Mesothelial cell of epicardium (in vitro differentiated cells): ENCODE measurements at regions not wholly inside any gene's neighbourhood (a gene's known extent, or its start where the extent isn't known, plus 50 kb on each side); places are given as distances from the start of the nearest gene placed in this dataset.

Experiments used
- DNase-seq, 2 experiments: peaks; one replicate each; pipeline ENCODE4 v3.0.0; 2021; ENCODE audit warnings: low spot score in 2 of 2; ENCODE audit not compliant: unreplicated experiment in 2 of 2
- H3K27ac Mint-ChIP-seq: 2 replicates; pipeline ENCODE4 v1.8.0; 2021; ENCODE audit warnings: mixed read lengths
- H3K27me3 Mint-ChIP-seq: 2 replicates; pipeline ENCODE4 v1.8.0; 2021; ENCODE audit warnings: low read depth, mixed read lengths
- H3K36me3 Mint-ChIP-seq: 2 replicates; pipeline ENCODE4 v1.8.0; 2021; ENCODE audit warnings: mixed read lengths
- H3K4me1 Mint-ChIP-seq: 2 replicates; pipeline ENCODE4 v1.8.0; 2021; ENCODE audit warnings: mixed read lengths
- H3K4me3 Mint-ChIP-seq: 2 replicates; pipeline ENCODE4 v1.8.0; 2021; ENCODE audit warnings: mild to moderate bottlenecking, moderate library complexity, mixed read lengths
- H3K9me3 Mint-ChIP-seq: 2 replicates; pipeline ENCODE4 v1.8.0; 2021; ENCODE audit warnings: mixed read lengths
- TF ChIP-seq, protein P1 (sequence below): fragments of 200-600 bp; sonication (generic); IDR thresholded peaks from one replicate; pipeline ENCODE4 v1.5.0; 2021; ENCODE audit warnings: antibody characterized with exemption; ENCODE audit not compliant: unreplicated experiment

DNA sequence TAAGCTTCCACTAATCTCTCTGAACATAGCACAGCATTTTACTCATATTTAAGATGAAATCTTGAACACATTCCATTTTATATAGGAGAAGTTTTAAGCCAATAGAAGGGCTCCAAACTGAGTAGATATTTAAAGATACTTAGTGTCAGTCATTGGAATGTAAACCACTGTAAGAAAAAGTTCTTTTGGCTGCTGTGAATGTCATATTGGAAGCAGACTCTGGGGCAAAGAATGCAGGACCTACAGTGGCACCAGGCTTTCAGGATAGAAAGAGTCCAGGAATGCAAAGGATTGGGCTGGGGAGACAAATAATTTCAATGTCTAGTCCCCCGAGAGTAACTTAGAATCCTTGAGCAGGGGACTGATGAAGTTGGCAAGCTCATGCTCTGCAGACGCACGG, 1047.7 kb downstream of the STIM2 start:
- Mint-ChIP-seq H3K9me3 (no peaks in the 10 kb centered on the region), H3K4me1 (no peaks in the 10 kb centered on the region), H3K27ac (no peak overlapping the region), H3K27me3 (no peaks in the 10 kb centered on the region), H3K36me3 (no peaks in the 10 kb centered on the region), H3K4me3 (no peak overlapping the region)
- TF ChIP-seq, protein P1, sequence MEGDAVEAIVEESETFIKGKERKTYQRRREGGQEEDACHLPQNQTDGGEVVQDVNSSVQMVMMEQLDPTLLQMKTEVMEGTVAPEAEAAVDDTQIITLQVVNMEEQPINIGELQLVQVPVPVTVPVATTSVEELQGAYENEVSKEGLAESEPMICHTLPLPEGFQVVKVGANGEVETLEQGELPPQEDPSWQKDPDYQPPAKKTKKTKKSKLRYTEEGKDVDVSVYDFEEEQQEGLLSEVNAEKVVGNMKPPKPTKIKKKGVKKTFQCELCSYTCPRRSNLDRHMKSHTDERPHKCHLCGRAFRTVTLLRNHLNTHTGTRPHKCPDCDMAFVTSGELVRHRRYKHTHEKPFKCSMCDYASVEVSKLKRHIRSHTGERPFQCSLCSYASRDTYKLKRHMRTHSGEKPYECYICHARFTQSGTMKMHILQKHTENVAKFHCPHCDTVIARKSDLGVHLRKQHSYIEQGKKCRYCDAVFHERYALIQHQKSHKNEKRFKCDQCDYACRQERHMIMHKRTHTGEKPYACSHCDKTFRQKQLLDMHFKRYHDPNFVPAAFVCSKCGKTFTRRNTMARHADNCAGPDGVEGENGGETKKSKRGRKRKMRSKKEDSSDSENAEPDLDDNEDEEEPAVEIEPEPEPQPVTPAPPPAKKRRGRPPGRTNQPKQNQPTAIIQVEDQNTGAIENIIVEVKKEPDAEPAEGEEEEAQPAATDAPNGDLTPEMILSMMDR: no peak
- DNase-seq: no peak

- TF ChIP-seq, protein P1: no peak
- no peak for DNase-seq
- Mint-ChIP-seq H3K9me3 (no peaks in the 10 kb centered on the region), H3K27me3 (no peaks in the 10 kb centered on the region), H3K36me3 (no peaks in the 10 kb centered on the region), H3K27ac (no peak overlapping the region), H3K4me1 (no peaks in the 10 kb centered on the region), H3K4me3 (no peak overlapping the region)
Observed at GRCh38 chr4:27910227-27910626, 1049.6 kb downstream of the STIM2 start.

DNA sequence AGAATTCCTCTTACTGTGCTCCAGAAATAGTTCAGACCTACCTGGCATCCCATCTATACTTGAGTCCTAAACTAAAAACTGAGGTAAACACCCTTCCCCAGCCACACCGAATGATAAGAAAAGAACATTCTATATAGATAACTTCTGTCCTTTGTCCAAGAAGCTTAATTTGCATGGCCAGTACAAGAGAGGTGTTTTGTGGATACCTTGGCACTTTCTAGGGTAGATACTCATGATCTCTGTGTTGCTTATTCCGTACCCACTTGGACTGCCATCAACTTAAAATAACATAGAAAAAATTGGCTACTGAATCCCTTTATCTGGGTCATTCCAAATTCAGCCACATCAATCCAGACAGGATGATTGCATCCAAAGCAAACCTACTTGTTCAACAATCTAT, 1050.4 kb downstream of the STIM2 start:
- no peak for DNase-seq
- TF ChIP-seq, protein P1: no peak
- no peaks in the 10 kb centered on the region for H3K9me3 Mint-ChIP-seq
- H3K4me1 Mint-ChIP-seq: no peaks in the 10 kb centered on the region
- H3K27ac Mint-ChIP-seq: no peak overlapping the region
- H3K36me3 Mint-ChIP-seq: no peaks in the 10 kb centered on the region
- H3K27me3 Mint-ChIP-seq: no peaks in the 10 kb centered on the region
- no peak overlapping the region for H3K4me3 Mint-ChIP-seq

DNA sequence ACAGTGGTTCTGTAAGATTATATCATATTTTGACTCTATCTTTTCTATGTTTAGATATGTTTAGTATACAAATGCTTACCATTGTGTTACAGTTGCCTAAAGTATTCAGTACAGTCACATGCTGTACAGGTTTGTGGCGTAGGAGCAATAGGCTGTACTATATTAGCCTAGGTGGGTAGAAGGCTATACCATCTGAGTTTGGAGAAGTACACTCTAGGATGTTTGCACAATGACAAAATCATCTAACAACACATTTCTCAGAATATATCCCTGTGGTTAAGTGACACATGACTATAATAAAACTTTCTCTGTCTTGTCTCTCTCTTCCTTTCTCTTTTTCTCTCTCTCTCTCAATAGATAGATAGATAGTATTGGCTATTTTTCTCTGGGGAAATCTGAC, 1053.1 kb downstream of the STIM2 start:
- DNase-seq: no peak
- Mint-ChIP-seq H3K9me3 (no peaks in the 10 kb centered on the region), H3K36me3 (no peaks in the 10 kb centered on the region), H3K4me3 (no peak overlapping the region), H3K27ac (no peak overlapping the region), H3K27me3 (peaks cover 3% of the 10 kb centered on the region), H3K4me1 (no peaks in the 10 kb centered on the region)
- TF ChIP-seq, protein P1: no peak

- peaks cover 3% of the 10 kb centered on the region for H3K27me3 Mint-ChIP-seq
- H3K27ac Mint-ChIP-seq: no peak overlapping the region
- TF ChIP-seq, protein P1: no peak
- no peak overlapping the region for H3K4me3 Mint-ChIP-seq
- H3K9me3 Mint-ChIP-seq: no peaks in the 10 kb centered on the region
- H3K4me1 Mint-ChIP-seq: peaks cover under 1% of the 10 kb centered on the region
- no peak for DNase-seq
- H3K36me3 Mint-ChIP-seq: no peaks in the 10 kb centered on the region
Observed at GRCh38 chr4:27915822-27916221, 1055.2 kb downstream of the STIM2 start.

DNA sequence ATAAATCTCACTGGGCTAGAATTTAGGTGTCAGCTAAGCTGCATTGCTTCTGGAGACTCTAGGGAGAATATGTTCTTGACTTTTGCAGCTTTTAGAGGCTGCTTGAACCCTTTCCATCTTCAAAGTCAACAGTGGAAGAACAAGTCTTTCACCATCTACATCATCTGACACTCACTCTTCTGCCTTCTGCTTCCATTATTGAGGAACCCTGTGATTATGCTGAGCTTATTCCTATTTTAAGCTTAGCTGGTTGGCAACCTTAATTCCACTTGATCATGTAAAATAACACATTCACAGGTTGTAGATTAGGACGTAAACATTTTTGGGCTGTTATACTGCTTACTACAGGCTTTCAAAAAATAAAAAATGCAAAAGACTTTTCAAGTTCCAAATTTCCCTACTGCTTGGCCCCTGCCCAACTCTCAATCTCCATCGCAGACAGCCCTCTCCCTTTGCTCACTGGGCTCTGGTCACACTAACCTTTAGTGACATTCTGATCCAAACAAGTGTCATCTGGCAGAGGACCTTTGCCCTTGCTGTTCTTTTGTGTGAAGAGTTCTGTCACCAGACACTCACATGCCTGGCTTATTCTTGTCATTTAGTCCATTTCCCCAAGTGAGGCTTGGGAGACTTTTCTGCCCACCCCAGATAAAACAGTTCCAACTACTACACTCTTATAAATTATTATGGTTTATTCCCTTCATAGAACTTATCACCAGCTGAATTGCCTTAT, 1056.0 kb downstream of the STIM2 start:
- Mint-ChIP-seq H3K36me3 (no peaks in the 10 kb centered on the region), H3K27ac (no peak overlapping the region), H3K4me3 (no peak overlapping the region), H3K9me3 (no peaks in the 10 kb centered on the region), H3K4me1 (peaks cover 4% of the 10 kb centered on the region), H3K27me3 (peaks cover 3% of the 10 kb centered on the region)
- DNase-seq: no peak
- TF ChIP-seq, protein P1: no peak
